Pancreas (tissue), 10 donors: ENCODE measurements at regions not wholly inside any gene's neighbourhood (a gene's known extent, or its start where the extent isn't known, plus 50 kb on each side); places are given as distances from the start of the nearest gene placed in this dataset.

ENCODE experiments used
- ATAC-seq, 4 donors: fragments of 200-7000 bp; cut with Tn5 transposase; one replicate each; pipeline versions ENCODE4 v1.8.0 to v1.9.1; 2020; ENCODE audit warnings: mild to moderate bottlenecking in 4 of 4, moderate library complexity in 4 of 4
- DNase-seq, 6 donors: peaks; one replicate each; pipeline ENCODE4 v3.0.0-alpha.2; 2020
- FAIRE-seq: peaks from 2 replicates; lab custom pipeline; 2012; peaks lifted over from hg19 to GRCh38; lab: Jason Lieb, UNC
- H3K27ac ChIP-seq, 4 donors: fragments of 200-600 bp; sonication (generic); 1 replicate in 3 of 4; 2 replicates in 1 of 4; pipeline versions ENCODE4 v1.5.0 to v1.8.0; 2020
- H3K27me3 ChIP-seq, 4 donors: fragments of 200-600 bp; one replicate each; pipeline ENCODE4 v1.8.0; 2021
- H3K36me3 ChIP-seq, 3 donors: fragments of 200-600 bp; sonication (generic) in 1 of 3; one replicate each; pipeline versions ENCODE4 v1.5.0 to v1.8.0; 2020 to 2021
- H3K4me1 ChIP-seq, 3 donors: fragments of 200-600 bp; one replicate each; pipeline ENCODE4 v1.8.0; 2021
- H3K4me3 ChIP-seq, 4 donors: fragments of 200-600 bp; sonication (generic) in 2 of 4; one replicate each; pipeline versions ENCODE4 v1.5.0 to v1.8.0; 2020 to 2021
- H3K9me3 ChIP-seq, 4 donors: fragments of 200-600 bp; one replicate each; pipeline ENCODE4 v1.8.0; 2021
- CTCF ChIP-seq, 4 donors: fragments of 200-600 bp; sonication (generic) in 3 of 4; IDR thresholded peaks; one replicate each; pipeline versions ENCODE4 v1.5.0 to v1.8.0; 2021; ENCODE audit warnings: antibody characterized with exemption in 4 of 4
- WGBS, 2 donors: extraction: QIAGEN DNeasy Blood & Tissue Kit; methylation state at CpG; one replicate each; pipeline ENCODE4 v1.1.7; 2013; 5-methylcytosine and 5-hydroxymethylcytosine counted together
- intact Hi-C, 3 donors: fragments of 100-400 bp; cut with DNase I; formaldehyde crosslinking; loops; one replicate each; pipeline versions ENCODE4 v1.11.1 to v1.14.2; 2022
- donor health status: healthy with polysubstance abuse.
- donor health status: DM: no; HTN: no; CAD: no; lungs with moderate emphysema.
- donor health status: DM: no; HTN: no; CAD: no.
- donor health status: control.
- donor health status: control.
- donor health status: Bipolar disorder and iron deficiency.
- donor health status: DM: yes; HTN: yes; CAD: no.
- donor health status: DM: no; HTN: no; CAD: no.
- donor health status: DM: no; HTN: no; CAD: no.
- donor health status: DM: yes; HTN: yes; CAD: no.

DNA sequence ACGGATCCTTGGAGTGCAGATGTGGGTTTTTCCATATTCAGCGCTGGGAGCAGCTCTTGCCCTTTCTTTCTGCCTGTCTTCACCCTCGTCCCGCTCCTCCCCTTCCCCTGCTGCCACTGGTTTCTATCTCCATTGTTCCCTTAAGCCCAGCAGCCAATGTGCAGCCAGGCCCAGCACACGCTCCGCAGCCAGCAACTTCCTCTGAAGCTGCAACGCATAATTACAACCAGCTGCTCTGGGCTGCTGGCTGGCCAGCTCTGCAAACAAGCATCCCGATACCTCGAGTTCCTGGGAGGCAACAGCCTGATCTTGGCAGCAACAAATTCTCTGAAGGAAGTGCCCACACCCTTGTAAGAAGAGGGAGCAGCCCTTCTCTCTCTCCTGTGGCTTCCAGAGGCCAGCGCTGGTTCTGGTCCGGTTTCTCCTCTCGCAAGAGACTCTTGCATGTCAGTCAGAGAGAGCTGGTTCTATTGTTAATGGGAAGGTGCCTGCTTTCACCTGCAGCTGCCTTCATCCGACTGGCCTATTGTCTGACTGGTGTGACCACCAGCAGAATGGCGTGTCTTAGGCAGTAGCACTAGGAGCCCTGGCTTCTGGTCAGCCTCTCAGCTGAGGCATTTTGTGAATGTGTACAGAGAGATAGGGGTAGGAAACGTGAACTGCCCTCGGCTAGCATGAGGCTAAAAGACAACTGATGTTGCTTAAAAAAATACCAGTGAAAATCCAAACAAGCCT is 83.8 kb upstream of the MAML3 start:
- intact Hi-C loops = loop anchor here in 1 of 3 donors (10.0 kb wide), 1 partner anchor 73 kb away; no protein-coding TSS in a partner anchor
- DNase-seq (peak in 1 of 6 donors; percentile 40), ATAC-seq (peak; percentile 41 to 86 (median 78)), FAIRE-seq (no peak)
- H3K27ac ChIP-seq = peak overlapping the region in 3 of 4 donors; percentile 54 to 77 (median 63)
- no peaks in the 10 kb centered on the region for H3K9me3 ChIP-seq
- H3K4me3 ChIP-seq = no peak overlapping the region
- WGBS, 2 donors = 60% methylated on average over 16 of the region's 16 CpGs
- H3K27me3 ChIP-seq = no peaks in the 10 kb centered on the region
- H3K4me1 ChIP-seq = peaks cover 0 to 3% (median 0%) of the 10 kb centered on the region in 3 donors
- TF ChIP-seq CTCF (IDR thresholded peaks at IDR 0.05) = no peak
- no peaks in the 10 kb centered on the region for H3K36me3 ChIP-seq

DNA sequence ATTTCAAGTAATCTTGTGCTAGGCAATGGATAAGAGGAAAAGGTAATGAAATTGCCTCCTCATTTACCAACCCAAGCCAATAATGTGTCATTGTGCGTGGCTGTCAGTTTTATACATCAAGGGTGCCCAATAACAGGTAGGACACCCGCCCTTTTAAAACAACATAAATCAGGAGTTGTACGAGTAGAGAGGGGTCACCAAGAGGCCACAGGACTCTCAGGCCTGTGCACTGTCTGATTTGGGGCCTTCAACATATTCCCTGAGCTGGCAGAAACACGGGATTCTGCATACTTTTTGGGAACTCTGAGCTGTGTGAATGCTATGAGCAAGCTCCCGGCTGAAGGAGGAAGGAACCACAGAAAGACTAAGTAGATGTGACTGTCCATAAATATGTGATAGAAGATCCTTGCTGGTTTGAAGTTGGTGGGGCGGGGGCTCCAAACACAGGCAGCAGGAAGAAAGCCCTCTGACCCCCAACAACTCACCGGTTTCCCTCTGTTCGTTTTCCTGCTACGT is 82.7 kb upstream of the MAML3 start:
- FAIRE-seq (no peak), ATAC-seq (no peak), DNase-seq (no peak)
- no peaks in the 10 kb centered on the region for H3K36me3 ChIP-seq
- no peaks in the 10 kb centered on the region for H3K9me3 ChIP-seq
- intact Hi-C loops = loop anchor here in 1 of 3 donors (10.0 kb wide), 1 partner anchor 72 kb away; no protein-coding TSS in a partner anchor
- no peak for TF ChIP-seq CTCF (IDR thresholded peaks at IDR 0.05)
- H3K4me1 ChIP-seq = peaks cover 0 to 3% (median 0%) of the 10 kb centered on the region in 3 donors
- H3K4me3 ChIP-seq = no peak overlapping the region
- WGBS, 2 donors = 83 to 85% methylated on average over 9 of the region's 9 CpGs
- no peak overlapping the region for H3K27ac ChIP-seq
- H3K27me3 ChIP-seq = no peaks in the 10 kb centered on the region

DNA sequence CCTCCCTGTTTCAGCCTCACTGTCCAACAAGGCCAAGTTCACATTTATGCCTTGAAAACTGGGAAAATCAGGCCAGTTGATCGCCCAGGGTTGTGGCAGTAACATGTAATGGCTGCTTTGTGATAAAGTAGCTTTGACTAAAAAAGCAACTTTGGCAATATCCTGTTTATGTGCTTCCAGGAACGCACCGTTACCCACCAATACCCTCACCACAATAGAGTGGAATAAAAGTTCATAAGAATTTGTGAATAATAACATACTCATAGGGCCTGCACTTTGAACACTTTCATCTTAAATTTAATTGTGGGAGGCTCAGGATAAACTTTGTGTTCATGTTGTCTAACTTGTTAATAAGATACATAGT is 80.7 kb upstream of the MAML3 start:
- Histone ChIP-seq H3K36me3 (no peaks in the 10 kb centered on the region), H3K27me3 (no peaks in the 10 kb centered on the region), H3K27ac (no peak overlapping the region), H3K4me1 (peaks cover 0 to 3% (median 0%) of the 10 kb centered on the region in 3 donors), H3K9me3 (no peaks in the 10 kb centered on the region), H3K4me3 (no peak overlapping the region)
- no peak for TF ChIP-seq CTCF (IDR thresholded peaks at IDR 0.05)
- ATAC-seq (no peak), FAIRE-seq (no peak), DNase-seq (no peak)
- intact Hi-C loops = loop anchor here in 1 of 3 donors (10.0 kb wide), 1 partner anchor 70 kb away; no protein-coding TSS in a partner anchor
- 85 to 92% methylated on average over 3 of the region's 3 CpGs for WGBS, 2 donors

GRCh38 chr4:140233791-140234696 is 80.1 kb upstream of the MAML3 start:
- Histone ChIP-seq H3K4me3 (no peak overlapping the region), H3K27me3 (no peaks in the 10 kb centered on the region), H3K9me3 (no peaks in the 10 kb centered on the region), H3K27ac (no peak overlapping the region), H3K36me3 (no peaks in the 10 kb centered on the region), H3K4me1 (peaks cover 0 to 3% (median 0%) of the 10 kb centered on the region in 3 donors)
- FAIRE-seq = no peak
- ATAC-seq = no peak
- TF ChIP-seq CTCF (IDR thresholded peaks at IDR 0.05) = no peak
- WGBS, 2 donors = 82 to 86% methylated on average over 6 of the region's 6 CpGs
- intact Hi-C loops = loop anchor here in 1 of 3 donors (10.0 kb wide), 1 partner anchor 69 kb away; no protein-coding TSS in a partner anchor
- DNase-seq = no peak
